ENCODE measurements at regions not wholly inside any gene's neighbourhood (a gene's known extent, or its start where the extent isn't known, plus 50 kb on each side); places are given as distances from the start of the nearest gene placed in this dataset.
"Not testable (repeated sequence)": the region's sequence is repeated elsewhere in the genome, so short reads cannot be mapped to it uniquely, and the experiment has no call there.

GRCh38 chr20:26373066-26373465 is 676.4 kb upstream of the ZNF337 start:
- not testable (repeated sequence) for DNase-seq

GRCh38 chr20:26354511-26354910 is 657.9 kb upstream of the ZNF337 start:
- DNase-seq = no peak

GRCh38 chr20:26347396-26347795 is 650.7 kb upstream of the ZNF337 start:
- DNase-seq = no peak

- DNase-seq = not testable (repeated sequence)
Observed at GRCh38 chr20:26340460-26341065, 643.9 kb upstream of the ZNF337 start.

GRCh38 chr20:26324177-26324576 is 627.5 kb upstream of the ZNF337 start:
- DNase-seq = no peak

- DNase-seq = no peak
Observed at GRCh38 chr20:26315054-26315453, 618.4 kb upstream of the ZNF337 start.

GRCh38 chr20:26309720-26310119 is 613.1 kb upstream of the ZNF337 start:
- DNase-seq = not testable (repeated sequence)

GRCh38 chr20:26308961-26309360 is 612.3 kb upstream of the ZNF337 start:
- DNase-seq = no peak

- no peak for DNase-seq
Observed at GRCh38 chr20:26295006-26295405, 598.4 kb upstream of the ZNF337 start.

GRCh38 chr20:26288379-26289061 is 591.9 kb upstream of the ZNF337 start:
- DNase-seq = not testable (repeated sequence)

- DNase-seq = no peak
Observed at GRCh38 chr20:26279238-26279637, 582.6 kb upstream of the ZNF337 start.

GRCh38 chr20:26277339-26277738 is 580.7 kb upstream of the ZNF337 start:
- DNase-seq = no peak

- no peak for DNase-seq
Observed at GRCh38 chr20:26276554-26277210, 580.0 kb upstream of the ZNF337 start.

- not testable (repeated sequence) for DNase-seq
Observed at GRCh38 chr20:26268762-26269161, 572.1 kb upstream of the ZNF337 start.

GRCh38 chr20:26260925-26261324 is 564.3 kb upstream of the ZNF337 start:
- DNase-seq = not testable (repeated sequence)

GRCh38 chr20:26252311-26252975 is 555.8 kb upstream of the ZNF337 start:
- not testable (repeated sequence) for DNase-seq

GRCh38 chr20:26251376-26251775 is 554.7 kb upstream of the ZNF337 start:
- not testable (repeated sequence) for DNase-seq

GRCh38 chr20:26250249-26251114 is 553.8 kb upstream of the ZNF337 start:
- not testable (repeated sequence) for DNase-seq

- DNase-seq = no peak
Observed at GRCh38 chr20:26243731-26244130, 547.1 kb upstream of the ZNF337 start.

GRCh38 chr20:26220609-26221008 is 524.0 kb upstream of the ZNF337 start:
- not testable (repeated sequence) for DNase-seq

- not testable (repeated sequence) for DNase-seq
Observed at GRCh38 chr20:26219546-26219945, 522.9 kb upstream of the ZNF337 start.

GRCh38 chr20:26218301-26218700 is 521.6 kb upstream of the ZNF337 start:
- DNase-seq = no peak

GRCh38 chr20:26216025-26216424 is 519.4 kb upstream of the ZNF337 start:
- no peak for DNase-seq

Data from stimulated activated CD8-positive, alpha-beta memory T cell treated with anti-CD3 and anti-CD28 coated beads, Interleukin-4, amount 100 ng/mL, for 48 hours (primary cell).